HepG2 (cell line): ENCODE measurements at regions not wholly inside any gene's neighbourhood (a gene's known extent, or its start where the extent isn't known, plus 50 kb on each side); places are given as distances from the start of the nearest gene placed in this dataset.

Experiments used
- ATAC-seq: fragments of 200-7000 bp; cut with Tn5 transposase; 3 replicates; pipeline ENCODE4 v1.9.1; 2020; ENCODE audit warnings: mild to moderate bottlenecking, moderate library complexity
- BruUV-seq: library from RNA; stranded (reverse); fragments of 400-500 nt; replicated peaks from 2 replicates; lab custom pipeline; 2021; lab: Mats Ljungman, UMichigan
- CTCF ChIA-PET: fragments of 300-600 bp; formaldehyde crosslinking; extraction: SDS; loops from one replicate; lab custom pipeline; 2021; ENCODE audit warnings: low total read pairs, inconsistent platforms, low intra/inter-chr PET ratio; lab: Yijun Ruan, JAX
- POLR2A ChIA-PET: fragments of 350-600 bp; sonication (Branson Sonifier 250); formaldehyde crosslinking; loops from one replicate; lab custom pipeline; 2020; ENCODE audit warnings: antibody characterized with exemption, inconsistent platforms; lab: Yijun Ruan, JAX
- DNase-seq: peaks from one replicate; pipeline ENCODE4 v3.0.0-alpha.2; 2015; ENCODE audit warnings: low spot score
- FAIRE-seq: peaks from 3 replicates; lab custom pipeline; 2011; peaks lifted over from hg19 to GRCh38; lab: Jason Lieb, UNC
- H2AFZ ChIP-seq: one replicate; pipeline ENCODE4 v1.6.1; 2011; ENCODE audit warnings: low read length, inconsistent platforms
- H3K27ac ChIP-seq: fragments of 300-600 bp; 3 replicates; pipeline ENCODE4 v1.8.0; 2011; ENCODE audit warnings: mixed run types, mild to moderate bottlenecking, mixed read lengths, low read length, inconsistent platforms; ENCODE audit not compliant: insufficient read depth; ENCODE audit errors: extremely low read length
- H3K27me3 ChIP-seq, 2 experiments: fragments of 200-600 bp in 1 of 2; 2 replicates in 1 of 2; 3 replicates in 1 of 2; pipeline versions ENCODE4 v1.6.0 to v1.8.0; 2011; ENCODE audit warnings: low read length in 2 of 2, mild to moderate bottlenecking in 2 of 2, moderate library complexity in 2 of 2, inconsistent platforms in 1 of 2; ENCODE audit not compliant: insufficient read depth in 2 of 2, control insufficient read depth in 1 of 2
- H3K36me3 ChIP-seq, 2 experiments: fragments of 200-600 bp in 1 of 2; replicated peaks in 1 of 2; 2 replicates in 1 of 2; 3 replicates in 1 of 2; pipeline versions ENCODE4 v1.5.1 to v1.8.0; 2011; ENCODE audit warnings: low read length in 2 of 2, inconsistent platforms in 1 of 2; ENCODE audit not compliant: insufficient read depth in 2 of 2, control insufficient read depth in 1 of 2
- H3K4me1 ChIP-seq: 2 replicates; pipeline ENCODE4 v1.5.1; 2012; ENCODE audit warnings: low read length, inconsistent platforms; ENCODE audit not compliant: insufficient read depth
- H3K4me2 ChIP-seq: 2 replicates; pipeline ENCODE4 v1.6.0; 2011; ENCODE audit warnings: low read depth, low read length, inconsistent platforms
- H3K4me3 ChIP-seq, 3 experiments: fragments of 200-600 bp in 1 of 3; sonication (generic), shearing (Covaris generic) in 1 of 3; replicated peaks in 1 of 3; 2 replicates each; pipeline ENCODE4 v1.5.1; 2011 to 2016; ENCODE audit warnings: low read length in 3 of 3, inconsistent platforms in 2 of 3, low read depth in 2 of 3, mild to moderate bottlenecking in 2 of 3, control low read depth in 1 of 3, mixed read lengths in 1 of 3; ENCODE audit not compliant: insufficient read depth in 1 of 3
- H3K79me2 ChIP-seq: one replicate; pipeline ENCODE4 v1.6.1; 2011; ENCODE audit warnings: low read length, inconsistent platforms; ENCODE audit not compliant: insufficient read depth
- H3K9ac ChIP-seq: 2 replicates; pipeline ENCODE4 v1.6.0; 2011; ENCODE audit warnings: mild to moderate bottlenecking, low read depth, low read length, inconsistent platforms; ENCODE audit not compliant: insufficient read depth
- H3K9me3 ChIP-seq: 2 replicates; pipeline ENCODE4 v1.5.1; 2012; ENCODE audit warnings: mild to moderate bottlenecking, low read length
- H4K20me1 ChIP-seq: 2 replicates; pipeline ENCODE4 v1.6.0; 2011; ENCODE audit warnings: inconsistent platforms, mild to moderate bottlenecking, low read length, moderate library complexity; ENCODE audit not compliant: insufficient read depth
- MED1 ChIP-seq: sonication (generic); formaldehyde crosslinking; IDR thresholded peaks from 2 replicates; pipeline ENCODE4 v1.4.0; 2020; ENCODE audit warnings: missing genetic modification reagents
- MYNN ChIP-seq: sonication (generic); formaldehyde crosslinking; IDR thresholded peaks from 2 replicates; pipeline ENCODE4 v1.4.0; 2020; ENCODE audit warnings: mild to moderate bottlenecking, low read depth, missing genetic modification reagents
- NFRKB ChIP-seq: fragments of 450-650 bp; IDR thresholded peaks from 2 replicates; pipeline ENCODE4 v1.6.1; 2017
- TEAD3 ChIP-seq: optimal IDR thresholded peaks from 2 replicates; pipeline ENCODE3; 2016; ENCODE audit warnings: borderline replicate concordance
- ZC3H4 ChIP-seq: sonication (generic); formaldehyde crosslinking; IDR thresholded peaks from 2 replicates; pipeline ENCODE4 v1.4.0; 2020; ENCODE audit warnings: missing genetic modification reagents, borderline replicate concordance
- ZNF235 ChIP-seq: sonication (generic); formaldehyde crosslinking; IDR thresholded peaks from 2 replicates; pipeline ENCODE4 v1.8.1; 2023; ENCODE audit warnings: mild to moderate bottlenecking, missing genetic modification reagents, borderline replicate concordance
- WGBS: methylation state at CpG from one replicate; pipeline ENCODE4 v1.1.6; 2017; ENCODE audit warnings: low lambda C conversion rate; 5-methylcytosine and 5-hydroxymethylcytosine counted together
- in situ Hi-C: cut with HindIII; loops from 2 replicates; pipeline ENCODE4 v1.10.0; 2017; ENCODE audit warnings: low pct_unique_long_range_greater_than_20kb; ENCODE audit not compliant: extremely low pct_ligation_motif_present
- intact Hi-C: fragments of 100-400 bp; cut with micrococcal nuclease; formaldehyde crosslinking; loops from one replicate; pipeline ENCODE4 v1.10.0; 2022; ENCODE audit not compliant: unreplicated experiment
- TF ChIP-seq, protein P1 (sequence below): sonication (generic); formaldehyde crosslinking; IDR thresholded peaks from 2 replicates; pipeline ENCODE4 v1.5.0; 2020; ENCODE audit warnings: mild to moderate bottlenecking, missing genetic modification reagents
- TF ChIP-seq, protein P2 (sequence below): sonication (generic); formaldehyde crosslinking; IDR thresholded peaks from 2 replicates; pipeline ENCODE4 v1.8.0; 2022; ENCODE audit warnings: mild to moderate bottlenecking, missing genetic modification reagents
- TF ChIP-seq, protein P3 (sequence below): sonication (generic); formaldehyde crosslinking; IDR thresholded peaks from 2 replicates; pipeline ENCODE4 v1.5.1; 2020; ENCODE audit warnings: missing genetic modification reagents, mild to moderate bottlenecking, borderline replicate concordance
- TF ChIP-seq, protein P4 (sequence below): sonication (generic); formaldehyde crosslinking; IDR thresholded peaks from 2 replicates; pipeline ENCODE4 v1.5.0; 2020; ENCODE audit warnings: mild to moderate bottlenecking, missing genetic modification reagents
- TF ChIP-seq, protein P5 (sequence below): sonication (generic); formaldehyde crosslinking; IDR thresholded peaks from 2 replicates; pipeline ENCODE4 v1.5.0; 2020; ENCODE audit warnings: mild to moderate bottlenecking, missing genetic modification reagents, moderate library complexity
- TF ChIP-seq, protein P6 (sequence below): sonication (generic); formaldehyde crosslinking; IDR thresholded peaks from 2 replicates; pipeline ENCODE4 v1.8.1; 2023; ENCODE audit warnings: mild to moderate bottlenecking, missing genetic modification reagents

DNA sequence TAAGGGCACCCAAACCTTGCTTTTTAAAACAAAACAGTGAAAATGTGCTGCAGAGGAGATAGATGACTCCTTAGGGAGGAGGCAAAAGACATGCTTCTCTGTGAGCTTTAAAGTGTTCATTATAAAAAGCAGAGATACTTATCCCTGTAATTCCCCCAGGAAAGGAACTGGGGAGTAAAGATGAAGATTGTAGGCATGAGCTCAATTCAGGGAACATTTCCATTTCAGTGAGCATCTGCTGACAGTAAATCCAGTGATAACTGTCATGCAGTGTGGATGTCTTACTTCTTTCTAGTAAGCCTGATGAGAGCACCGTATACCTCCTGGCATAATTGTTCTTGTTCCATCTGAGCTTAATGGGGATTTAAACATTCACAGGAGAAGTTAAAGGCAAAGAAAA is 1296.5 kb downstream of the MRPL39 start:
- Histone ChIP-seq H2AFZ (no peak overlapping the region), H3K4me3 (no peak overlapping the region), H3K27ac (no peak overlapping the region), H3K4me2 (no peak overlapping the region), H3K79me2 (no peaks in the 10 kb centered on the region), H3K36me3 (no peaks in the 10 kb centered on the region), H3K27me3 (no peaks in the 10 kb centered on the region; a peak in 1 of 5 replicates), H3K9ac (no peak overlapping the region), H4K20me1 (no peaks in the 10 kb centered on the region), H3K4me1 (no peaks in the 10 kb centered on the region), H3K9me3 (peaks cover 90% of the 10 kb centered on the region)
- ChIA-PET CTCF (no interaction called here), POLR2A (no interaction called here)
- ATAC-seq (no peak), FAIRE-seq (no peak), DNase-seq (no peak)
- WGBS, result 9% methylated on average over 1 of the region's 1 CpG
- intact Hi-C loops, result no loop called here
- in situ Hi-C loops, result no loop called here
- no TSS peak for BruUV-seq
- TF ChIP-seq, protein P1, sequence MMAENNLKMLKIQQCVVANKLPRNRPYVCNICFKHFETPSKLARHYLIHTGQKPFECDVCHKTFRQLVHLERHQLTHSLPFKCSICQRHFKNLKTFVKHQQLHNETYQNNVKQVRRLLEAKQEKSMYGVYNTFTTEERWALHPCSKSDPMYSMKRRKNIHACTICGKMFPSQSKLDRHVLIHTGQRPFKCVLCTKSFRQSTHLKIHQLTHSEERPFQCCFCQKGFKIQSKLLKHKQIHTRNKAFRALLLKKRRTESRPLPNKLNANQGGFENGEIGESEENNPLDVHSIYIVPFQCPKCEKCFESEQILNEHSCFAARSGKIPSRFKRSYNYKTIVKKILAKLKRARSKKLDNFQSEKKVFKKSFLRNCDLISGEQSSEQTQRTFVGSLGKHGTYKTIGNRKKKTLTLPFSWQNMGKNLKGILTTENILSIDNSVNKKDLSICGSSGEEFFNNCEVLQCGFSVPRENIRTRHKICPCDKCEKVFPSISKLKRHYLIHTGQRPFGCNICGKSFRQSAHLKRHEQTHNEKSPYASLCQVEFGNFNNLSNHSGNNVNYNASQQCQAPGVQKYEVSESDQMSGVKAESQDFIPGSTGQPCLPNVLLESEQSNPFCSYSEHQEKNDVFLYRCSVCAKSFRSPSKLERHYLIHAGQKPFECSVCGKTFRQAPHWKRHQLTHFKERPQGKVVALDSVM, result no peak
- TF ChIP-seq, protein P2, sequence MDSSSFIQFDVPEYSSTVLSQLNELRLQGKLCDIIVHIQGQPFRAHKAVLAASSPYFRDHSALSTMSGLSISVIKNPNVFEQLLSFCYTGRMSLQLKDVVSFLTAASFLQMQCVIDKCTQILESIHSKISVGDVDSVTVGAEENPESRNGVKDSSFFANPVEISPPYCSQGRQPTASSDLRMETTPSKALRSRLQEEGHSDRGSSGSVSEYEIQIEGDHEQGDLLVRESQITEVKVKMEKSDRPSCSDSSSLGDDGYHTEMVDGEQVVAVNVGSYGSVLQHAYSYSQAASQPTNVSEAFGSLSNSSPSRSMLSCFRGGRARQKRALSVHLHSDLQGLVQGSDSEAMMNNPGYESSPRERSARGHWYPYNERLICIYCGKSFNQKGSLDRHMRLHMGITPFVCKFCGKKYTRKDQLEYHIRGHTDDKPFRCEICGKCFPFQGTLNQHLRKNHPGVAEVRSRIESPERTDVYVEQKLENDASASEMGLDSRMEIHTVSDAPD (CRISPR knock-in tag), result no peak
- TF ChIP-seq ZNF235 (no peak), ZC3H4 (no peak), MYNN (CRISPR knock-in tag) (no peak), NFRKB (no peak), TEAD3 (no peak), MED1 (CRISPR knock-in tag) (no peak)
- TF ChIP-seq, protein P3, sequence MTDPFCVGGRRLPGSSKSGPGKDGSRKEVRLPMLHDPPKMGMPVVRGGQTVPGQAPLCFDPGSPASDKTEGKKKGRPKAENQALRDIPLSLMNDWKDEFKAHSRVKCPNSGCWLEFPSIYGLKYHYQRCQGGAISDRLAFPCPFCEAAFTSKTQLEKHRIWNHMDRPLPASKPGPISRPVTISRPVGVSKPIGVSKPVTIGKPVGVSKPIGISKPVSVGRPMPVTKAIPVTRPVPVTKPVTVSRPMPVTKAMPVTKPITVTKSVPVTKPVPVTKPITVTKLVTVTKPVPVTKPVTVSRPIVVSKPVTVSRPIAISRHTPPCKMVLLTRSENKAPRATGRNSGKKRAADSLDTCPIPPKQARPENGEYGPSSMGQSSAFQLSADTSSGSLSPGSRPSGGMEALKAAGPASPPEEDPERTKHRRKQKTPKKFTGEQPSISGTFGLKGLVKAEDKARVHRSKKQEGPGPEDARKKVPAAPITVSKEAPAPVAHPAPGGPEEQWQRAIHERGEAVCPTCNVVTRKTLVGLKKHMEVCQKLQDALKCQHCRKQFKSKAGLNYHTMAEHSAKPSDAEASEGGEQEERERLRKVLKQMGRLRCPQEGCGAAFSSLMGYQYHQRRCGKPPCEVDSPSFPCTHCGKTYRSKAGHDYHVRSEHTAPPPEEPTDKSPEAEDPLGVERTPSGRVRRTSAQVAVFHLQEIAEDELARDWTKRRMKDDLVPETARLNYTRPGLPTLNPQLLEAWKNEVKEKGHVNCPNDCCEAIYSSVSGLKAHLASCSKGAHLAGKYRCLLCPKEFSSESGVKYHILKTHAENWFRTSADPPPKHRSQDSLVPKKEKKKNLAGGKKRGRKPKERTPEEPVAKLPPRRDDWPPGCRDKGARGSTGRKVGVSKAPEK (CRISPR knock-in tag), result no peak
- TF ChIP-seq, protein P4, sequence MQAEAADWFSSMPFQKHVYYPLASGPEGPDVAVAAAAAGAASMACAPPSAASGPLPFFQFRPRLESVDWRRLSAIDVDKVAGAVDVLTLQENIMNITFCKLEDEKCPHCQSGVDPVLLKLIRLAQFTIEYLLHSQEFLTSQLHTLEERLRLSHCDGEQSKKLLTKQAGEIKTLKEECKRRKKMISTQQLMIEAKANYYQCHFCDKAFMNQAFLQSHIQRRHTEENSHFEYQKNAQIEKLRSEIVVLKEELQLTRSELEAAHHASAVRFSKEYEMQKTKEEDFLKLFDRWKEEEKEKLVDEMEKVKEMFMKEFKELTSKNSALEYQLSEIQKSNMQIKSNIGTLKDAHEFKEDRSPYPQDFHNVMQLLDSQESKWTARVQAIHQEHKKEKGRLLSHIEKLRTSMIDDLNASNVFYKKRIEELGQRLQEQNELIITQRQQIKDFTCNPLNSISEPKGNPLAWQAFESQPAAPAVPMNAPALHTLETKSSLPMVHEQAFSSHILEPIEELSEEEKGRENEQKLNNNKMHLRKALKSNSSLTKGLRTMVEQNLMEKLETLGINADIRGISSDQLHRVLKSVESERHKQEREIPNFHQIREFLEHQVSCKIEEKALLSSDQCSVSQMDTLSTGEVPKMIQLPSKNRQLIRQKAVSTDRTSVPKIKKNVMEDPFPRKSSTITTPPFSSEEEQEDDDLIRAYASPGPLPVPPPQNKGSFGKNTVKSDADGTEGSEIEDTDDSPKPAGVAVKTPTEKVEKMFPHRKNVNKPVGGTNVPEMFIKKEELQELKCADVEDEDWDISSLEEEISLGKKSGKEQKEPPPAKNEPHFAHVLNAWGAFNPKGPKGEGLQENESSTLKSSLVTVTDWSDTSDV (CRISPR knock-in tag), result no peak
- TF ChIP-seq, protein P5, sequence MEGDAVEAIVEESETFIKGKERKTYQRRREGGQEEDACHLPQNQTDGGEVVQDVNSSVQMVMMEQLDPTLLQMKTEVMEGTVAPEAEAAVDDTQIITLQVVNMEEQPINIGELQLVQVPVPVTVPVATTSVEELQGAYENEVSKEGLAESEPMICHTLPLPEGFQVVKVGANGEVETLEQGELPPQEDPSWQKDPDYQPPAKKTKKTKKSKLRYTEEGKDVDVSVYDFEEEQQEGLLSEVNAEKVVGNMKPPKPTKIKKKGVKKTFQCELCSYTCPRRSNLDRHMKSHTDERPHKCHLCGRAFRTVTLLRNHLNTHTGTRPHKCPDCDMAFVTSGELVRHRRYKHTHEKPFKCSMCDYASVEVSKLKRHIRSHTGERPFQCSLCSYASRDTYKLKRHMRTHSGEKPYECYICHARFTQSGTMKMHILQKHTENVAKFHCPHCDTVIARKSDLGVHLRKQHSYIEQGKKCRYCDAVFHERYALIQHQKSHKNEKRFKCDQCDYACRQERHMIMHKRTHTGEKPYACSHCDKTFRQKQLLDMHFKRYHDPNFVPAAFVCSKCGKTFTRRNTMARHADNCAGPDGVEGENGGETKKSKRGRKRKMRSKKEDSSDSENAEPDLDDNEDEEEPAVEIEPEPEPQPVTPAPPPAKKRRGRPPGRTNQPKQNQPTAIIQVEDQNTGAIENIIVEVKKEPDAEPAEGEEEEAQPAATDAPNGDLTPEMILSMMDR (CRISPR knock-in tag), result no peak
- TF ChIP-seq, protein P6, sequence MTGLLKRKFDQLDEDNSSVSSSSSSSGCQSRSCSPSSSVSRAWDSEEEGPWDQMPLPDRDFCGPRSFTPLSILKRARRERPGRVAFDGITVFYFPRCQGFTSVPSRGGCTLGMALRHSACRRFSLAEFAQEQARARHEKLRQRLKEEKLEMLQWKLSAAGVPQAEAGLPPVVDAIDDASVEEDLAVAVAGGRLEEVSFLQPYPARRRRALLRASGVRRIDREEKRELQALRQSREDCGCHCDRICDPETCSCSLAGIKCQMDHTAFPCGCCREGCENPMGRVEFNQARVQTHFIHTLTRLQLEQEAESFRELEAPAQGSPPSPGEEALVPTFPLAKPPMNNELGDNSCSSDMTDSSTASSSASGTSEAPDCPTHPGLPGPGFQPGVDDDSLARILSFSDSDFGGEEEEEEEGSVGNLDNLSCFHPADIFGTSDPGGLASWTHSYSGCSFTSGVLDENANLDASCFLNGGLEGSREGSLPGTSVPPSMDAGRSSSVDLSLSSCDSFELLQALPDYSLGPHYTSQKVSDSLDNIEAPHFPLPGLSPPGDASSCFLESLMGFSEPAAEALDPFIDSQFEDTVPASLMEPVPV (CRISPR knock-in tag), result no peak
